Stimulated activated naive CD8-positive, alpha-beta T cell treated with anti-CD3 and anti-CD28 coated beads, Interleukin-15, amount 100 ng/mL, for 72 hours (primary cell): ENCODE measurements at regions not wholly inside any gene's neighbourhood (a gene's known extent, or its start where the extent isn't known, plus 50 kb on each side); places are given as distances from the start of the nearest gene placed in this dataset.

ENCODE experiments used
- ATAC-seq: fragments of 150-1000 bp; cut with Tn5 transposase; 2 replicates; pipeline ENCODE4 v1.10.0; 2021; ENCODE audit warnings: mild to moderate bottlenecking, moderate library complexity
- DNase-seq, 2 donors: peaks; one replicate each; pipeline ENCODE4 v3.0.0; 2021 to 2022
- H3K27ac Mint-ChIP-seq, 2 donors: one replicate each; pipeline ENCODE4 v1.8.0; 2022; ENCODE audit warnings: mild to moderate bottlenecking in 2 of 2, mixed read lengths in 2 of 2, moderate library complexity in 2 of 2
- H3K27me3 Mint-ChIP-seq: one replicate; pipeline ENCODE4 v1.8.0; 2022; ENCODE audit warnings: mixed read lengths
- H3K4me1 Mint-ChIP-seq: one replicate; pipeline ENCODE4 v1.8.0; 2022; ENCODE audit warnings: mild to moderate bottlenecking, mixed read lengths
- H3K4me3 Mint-ChIP-seq, 2 donors: one replicate each; pipeline ENCODE4 v1.8.0; 2022; ENCODE audit warnings: mild to moderate bottlenecking in 2 of 2, mixed read lengths in 2 of 2, moderate library complexity in 1 of 2
- H3K9me3 Mint-ChIP-seq, 2 donors: one replicate each; pipeline ENCODE4 v1.8.0; 2022; ENCODE audit warnings: mixed read lengths in 2 of 2

- Mint-ChIP-seq H3K27ac (no peak overlapping the region), H3K4me3 (no peak overlapping the region), H3K4me1 (no peaks in the 10 kb centered on the region), H3K27me3 (peaks cover 2% of the 10 kb centered on the region), H3K9me3 (no peaks in the 10 kb centered on the region)
- no peak for ATAC-seq
- no peak for DNase-seq
These were observed 102.8 kb upstream of the RASSF8 start for GRCh38 chr12:25855716-25856115.

GRCh38 chr12:25859976-25860375 lies 98.5 kb upstream of the RASSF8 start:
- H3K9me3 Mint-ChIP-seq = no peaks in the 10 kb centered on the region
- peaks cover 8% of the 10 kb centered on the region for H3K27me3 Mint-ChIP-seq
- no peak overlapping the region for H3K4me3 Mint-ChIP-seq
- peak; percentile 59 for ATAC-seq
- H3K27ac Mint-ChIP-seq = no peak overlapping the region
- no peaks in the 10 kb centered on the region for H3K4me1 Mint-ChIP-seq
- DNase-seq = no peak

- DNase-seq (no peak), ATAC-seq (no peak)
- peaks cover 8% of the 10 kb centered on the region for H3K27me3 Mint-ChIP-seq
- H3K4me3 Mint-ChIP-seq = no peak overlapping the region
- H3K27ac Mint-ChIP-seq = no peak overlapping the region
- no peaks in the 10 kb centered on the region for H3K4me1 Mint-ChIP-seq
- no peaks in the 10 kb centered on the region for H3K9me3 Mint-ChIP-seq
These were observed 97.3 kb upstream of the RASSF8 start for GRCh38 chr12:25861226-25861625.

GRCh38 chr12:25864306-25865276 lies 93.9 kb upstream of the RASSF8 start:
- Mint-ChIP-seq H3K4me3 (no peak overlapping the region), H3K9me3 (peaks cover 0 to 4% of the 10 kb centered on the region in 2 donors), H3K27ac (no peak overlapping the region), H3K4me1 (no peaks in the 10 kb centered on the region), H3K27me3 (peaks cover 8% of the 10 kb centered on the region)
- DNase-seq (no peak), ATAC-seq (no peak)

- ATAC-seq = no peak
- H3K27ac Mint-ChIP-seq = no peak overlapping the region
- H3K4me1 Mint-ChIP-seq = no peaks in the 10 kb centered on the region
- DNase-seq = no peak
- H3K27me3 Mint-ChIP-seq = no peaks in the 10 kb centered on the region
- H3K9me3 Mint-ChIP-seq = peaks cover 0 to 4% of the 10 kb centered on the region in 2 donors
- no peak overlapping the region for H3K4me3 Mint-ChIP-seq
These were observed 91.7 kb upstream of the RASSF8 start for GRCh38 chr12:25866586-25867378.

GRCh38 chr12:25868193-25868592 lies 90.3 kb upstream of the RASSF8 start:
- no peak for DNase-seq
- H3K4me3 Mint-ChIP-seq = no peak overlapping the region
- peak overlapping the region in 1 of 2 donors; percentile 10 for H3K27ac Mint-ChIP-seq
- peaks cover 0 to 4% of the 10 kb centered on the region in 2 donors for H3K9me3 Mint-ChIP-seq
- H3K27me3 Mint-ChIP-seq = no peaks in the 10 kb centered on the region
- ATAC-seq = no peak
- H3K4me1 Mint-ChIP-seq = no peaks in the 10 kb centered on the region

GRCh38 chr12:25872137-25872536 lies 86.3 kb upstream of the RASSF8 start:
- no peak for ATAC-seq

GRCh38 chr12:25875661-25876060 lies 82.8 kb upstream of the RASSF8 start:
- ATAC-seq (no peak), DNase-seq (no peak)
- Mint-ChIP-seq H3K9me3 (peaks cover 0 to 8% of the 10 kb centered on the region in 2 donors), H3K27ac (no peak overlapping the region), H3K4me3 (no peak overlapping the region), H3K4me1 (no peaks in the 10 kb centered on the region), H3K27me3 (no peaks in the 10 kb centered on the region)

More at GRCh38 chr12:25872137-25872536, 86.3 kb upstream of the RASSF8 start:
- Mint-ChIP-seq H3K4me3 (no peak overlapping the region), H3K27me3 (no peaks in the 10 kb centered on the region), H3K9me3 (peaks cover 0 to 4% of the 10 kb centered on the region in 2 donors), H3K4me1 (no peaks in the 10 kb centered on the region), H3K27ac (no peak overlapping the region)
- DNase-seq = no peak

- no peaks in the 10 kb centered on the region for H3K4me1 Mint-ChIP-seq
- DNase-seq = no peak
- no peak for ATAC-seq
- H3K27me3 Mint-ChIP-seq = peaks cover 2% of the 10 kb centered on the region
- H3K9me3 Mint-ChIP-seq = peaks cover 1 to 8% of the 10 kb centered on the region in 2 donors
- H3K4me3 Mint-ChIP-seq = no peak overlapping the region
- no peak overlapping the region for H3K27ac Mint-ChIP-seq
These were observed 82.0 kb upstream of the RASSF8 start for GRCh38 chr12:25876383-25877045.

GRCh38 chr12:25877446-25877845 lies 81.0 kb upstream of the RASSF8 start:
- H3K4me3 Mint-ChIP-seq = no peak overlapping the region
- ATAC-seq (no peak), DNase-seq (no peak)
- no peak overlapping the region for H3K27ac Mint-ChIP-seq
- H3K4me1 Mint-ChIP-seq = no peaks in the 10 kb centered on the region
- H3K9me3 Mint-ChIP-seq = peaks cover 4 to 8% of the 10 kb centered on the region in 2 donors
- peaks cover 7% of the 10 kb centered on the region for H3K27me3 Mint-ChIP-seq

- no peak for ATAC-seq
- Mint-ChIP-seq H3K4me3 (no peak overlapping the region), H3K27ac (no peak overlapping the region), H3K9me3 (peaks cover 4 to 8% of the 10 kb centered on the region in 2 donors), H3K27me3 (peaks cover 7% of the 10 kb centered on the region), H3K4me1 (no peaks in the 10 kb centered on the region)
- no peak for DNase-seq
These were observed 76.2 kb upstream of the RASSF8 start for GRCh38 chr12:25882266-25882665.

- H3K27ac Mint-ChIP-seq = no peak overlapping the region
- ATAC-seq = no peak
- H3K27me3 Mint-ChIP-seq = peaks cover 7% of the 10 kb centered on the region
- H3K9me3 Mint-ChIP-seq = peaks cover 4 to 8% of the 10 kb centered on the region in 2 donors
- no peak for DNase-seq
- H3K4me1 Mint-ChIP-seq = no peaks in the 10 kb centered on the region
- H3K4me3 Mint-ChIP-seq = no peak overlapping the region
These were observed 75.2 kb upstream of the RASSF8 start for GRCh38 chr12:25883026-25883916.

GRCh38 chr12:25884024-25884919 lies 74.2 kb upstream of the RASSF8 start:
- peak; percentile 50 for ATAC-seq
- H3K4me1 Mint-ChIP-seq = no peaks in the 10 kb centered on the region
- no peak for DNase-seq
- H3K27ac Mint-ChIP-seq = no peak overlapping the region
- H3K9me3 Mint-ChIP-seq = peaks cover 4 to 8% of the 10 kb centered on the region in 2 donors
- H3K4me3 Mint-ChIP-seq = no peak overlapping the region
- peaks cover 7% of the 10 kb centered on the region for H3K27me3 Mint-ChIP-seq

GRCh38 chr12:25884920-25885234 lies 73.6 kb upstream of the RASSF8 start:
- Mint-ChIP-seq H3K27ac (no peak overlapping the region), H3K4me3 (no peak overlapping the region), H3K27me3 (peaks cover 7% of the 10 kb centered on the region), H3K9me3 (peaks cover 4% of the 10 kb centered on the region in 2 donors), H3K4me1 (no peaks in the 10 kb centered on the region)
- DNase-seq (no peak), ATAC-seq (no peak)
